ENCODE measurements at regions not wholly inside any gene's neighbourhood (a gene's known extent, or its start where the extent isn't known, plus 50 kb on each side); places are given as distances from the start of the nearest gene placed in this dataset.

DNA sequence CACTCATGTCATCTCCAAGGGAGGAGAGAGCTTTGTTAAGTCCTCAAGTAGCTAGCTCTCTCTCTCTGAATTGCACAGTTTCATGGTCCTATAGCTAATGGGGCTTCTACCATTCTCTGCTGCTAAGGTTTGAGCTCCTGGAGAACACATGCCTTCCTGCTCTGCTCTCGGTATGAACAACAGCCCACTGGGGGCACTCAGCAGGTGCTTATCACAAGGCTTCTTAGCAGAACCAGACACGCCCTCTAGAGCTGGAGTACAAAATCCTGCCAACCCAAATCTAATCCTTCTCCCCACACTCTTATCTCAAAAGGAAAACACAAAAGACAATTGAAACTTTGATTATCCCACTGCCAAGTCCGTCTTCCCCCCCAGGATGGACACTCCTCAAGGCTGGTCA, 176.5 kb downstream of the HS3ST1 start:
- TF ChIP-seq, protein P1, sequence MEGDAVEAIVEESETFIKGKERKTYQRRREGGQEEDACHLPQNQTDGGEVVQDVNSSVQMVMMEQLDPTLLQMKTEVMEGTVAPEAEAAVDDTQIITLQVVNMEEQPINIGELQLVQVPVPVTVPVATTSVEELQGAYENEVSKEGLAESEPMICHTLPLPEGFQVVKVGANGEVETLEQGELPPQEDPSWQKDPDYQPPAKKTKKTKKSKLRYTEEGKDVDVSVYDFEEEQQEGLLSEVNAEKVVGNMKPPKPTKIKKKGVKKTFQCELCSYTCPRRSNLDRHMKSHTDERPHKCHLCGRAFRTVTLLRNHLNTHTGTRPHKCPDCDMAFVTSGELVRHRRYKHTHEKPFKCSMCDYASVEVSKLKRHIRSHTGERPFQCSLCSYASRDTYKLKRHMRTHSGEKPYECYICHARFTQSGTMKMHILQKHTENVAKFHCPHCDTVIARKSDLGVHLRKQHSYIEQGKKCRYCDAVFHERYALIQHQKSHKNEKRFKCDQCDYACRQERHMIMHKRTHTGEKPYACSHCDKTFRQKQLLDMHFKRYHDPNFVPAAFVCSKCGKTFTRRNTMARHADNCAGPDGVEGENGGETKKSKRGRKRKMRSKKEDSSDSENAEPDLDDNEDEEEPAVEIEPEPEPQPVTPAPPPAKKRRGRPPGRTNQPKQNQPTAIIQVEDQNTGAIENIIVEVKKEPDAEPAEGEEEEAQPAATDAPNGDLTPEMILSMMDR (conservative IDR thresholded peaks at IDR 0.05): no peak
- no peak for TF ChIP-seq ZFX (IDR thresholded peaks at IDR 0.05)
